CD4-positive, alpha-beta T cell treated with Interleukin-1 beta for 1 hour (primary cell): ENCODE measurements at regions not wholly inside any gene's neighbourhood (a gene's known extent, or its start where the extent isn't known, plus 50 kb on each side); places are given as distances from the start of the nearest gene placed in this dataset.

Source experiments
- DNase-seq, 2 donors: peaks; one replicate each; pipeline ENCODE4 v3.0.0-alpha.2; 2020 to 2022

DNA sequence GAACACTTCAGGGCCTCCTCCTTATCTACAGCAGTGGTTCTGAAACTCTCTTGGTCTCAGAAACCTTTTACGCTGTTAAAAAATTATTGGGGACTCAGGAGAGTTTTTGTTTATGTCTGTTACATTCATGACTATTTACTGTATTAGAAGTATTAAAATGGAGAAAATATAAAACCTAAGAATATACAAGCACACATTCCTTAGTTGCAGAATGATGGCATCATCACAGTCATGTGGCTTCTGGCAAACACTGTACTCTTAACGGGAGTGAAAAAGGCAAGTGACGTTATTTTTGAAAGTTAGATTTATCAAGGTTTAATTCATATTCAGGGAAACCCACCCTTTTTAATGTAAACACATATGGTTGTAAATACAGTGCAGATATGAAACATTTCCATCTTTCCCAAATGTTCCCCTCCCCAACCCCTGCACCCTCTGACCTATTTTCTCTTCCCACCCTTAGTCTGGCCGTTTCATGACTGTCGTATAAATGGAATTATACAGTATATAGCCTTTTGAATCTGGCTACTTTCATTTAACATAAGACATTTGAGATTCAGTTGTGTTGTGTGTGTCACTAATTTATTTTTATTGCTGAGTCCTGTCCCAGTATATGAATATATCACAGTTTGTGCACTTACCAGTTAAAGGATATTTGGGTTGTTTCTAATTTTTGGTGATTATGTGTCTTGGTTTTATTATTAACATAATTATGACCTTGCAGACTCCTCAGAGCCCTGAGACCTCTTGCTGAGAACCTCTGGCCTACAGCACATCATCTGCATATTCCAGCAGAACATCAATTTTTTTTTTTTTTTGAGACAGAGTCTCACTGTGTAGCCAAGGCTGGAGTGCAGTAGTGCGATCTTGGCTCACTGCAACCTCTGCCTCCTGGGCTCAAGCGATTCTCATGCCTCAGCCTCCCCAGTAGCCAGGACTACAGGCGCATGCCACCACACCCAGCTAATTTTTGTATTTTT is 457.0 kb downstream of the PCNX1 start:
- DNase-seq = no peak

DNA sequence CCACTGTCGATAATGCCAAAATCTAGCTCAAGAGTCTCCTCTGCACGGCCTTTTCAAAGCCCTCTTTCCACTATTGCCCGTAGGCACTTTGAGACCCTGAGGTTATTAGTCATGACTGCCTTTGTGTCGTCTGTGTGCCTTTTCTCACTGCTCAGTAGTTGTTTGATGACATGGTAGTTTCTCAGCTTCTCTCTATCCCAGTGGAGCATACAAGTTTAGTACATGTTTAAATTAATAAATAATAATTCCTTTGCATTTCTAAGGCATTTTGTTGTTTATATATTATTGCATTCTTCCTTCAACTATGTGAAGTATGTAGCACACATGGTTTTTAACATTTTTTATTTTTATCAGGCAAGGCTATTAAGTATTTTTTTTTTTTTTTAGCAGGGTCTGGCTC is 458.1 kb downstream of the PCNX1 start:
- DNase-seq = no peak

DNA sequence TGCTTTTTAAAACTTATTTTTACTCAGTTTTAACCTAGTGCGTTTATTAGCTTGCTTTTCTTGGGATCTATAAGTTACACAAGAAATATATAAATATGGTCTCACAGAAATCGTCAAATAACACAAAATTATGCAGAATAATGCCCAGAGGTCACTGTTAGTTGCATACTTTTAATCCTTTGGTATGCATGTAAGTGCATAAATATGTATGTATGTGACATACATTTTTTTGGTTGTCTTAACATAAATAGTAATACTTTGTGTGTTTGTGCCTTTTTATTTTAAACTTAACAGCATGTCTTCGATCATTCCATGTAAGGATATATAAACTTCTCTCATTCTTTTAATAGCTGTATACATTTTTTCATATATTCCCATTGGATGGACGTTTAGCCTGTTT is 459.6 kb downstream of the PCNX1 start:
- no peak for DNase-seq

- no peak for DNase-seq
Observed at GRCh38 chr14:71371711-71372396, 464.6 kb downstream of the PCNX1 start.

DNA sequence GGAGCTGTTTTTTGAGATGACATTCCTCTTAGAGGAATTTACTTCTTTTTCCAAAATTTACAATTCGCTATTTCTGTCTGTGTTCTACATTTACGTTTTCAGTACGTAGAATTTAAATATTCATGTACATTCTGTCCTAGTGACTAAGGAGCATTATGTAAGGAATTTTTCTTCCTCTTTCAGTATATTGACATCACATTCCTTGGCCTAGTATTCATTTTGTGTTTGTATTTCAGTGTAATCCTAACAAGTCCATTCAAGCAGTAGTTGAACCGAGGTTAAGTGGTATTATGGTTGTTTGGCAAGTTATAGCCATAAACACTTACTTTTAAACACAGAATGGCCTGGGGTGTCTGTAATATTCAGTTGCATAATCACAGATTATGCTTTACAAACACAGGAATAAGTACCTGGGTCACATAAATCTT is 465.2 kb downstream of the PCNX1 start:
- no peak for DNase-seq

GRCh38 chr14:71373773-71374172 is 466.5 kb downstream of the PCNX1 start:
- no peak for DNase-seq

DNA sequence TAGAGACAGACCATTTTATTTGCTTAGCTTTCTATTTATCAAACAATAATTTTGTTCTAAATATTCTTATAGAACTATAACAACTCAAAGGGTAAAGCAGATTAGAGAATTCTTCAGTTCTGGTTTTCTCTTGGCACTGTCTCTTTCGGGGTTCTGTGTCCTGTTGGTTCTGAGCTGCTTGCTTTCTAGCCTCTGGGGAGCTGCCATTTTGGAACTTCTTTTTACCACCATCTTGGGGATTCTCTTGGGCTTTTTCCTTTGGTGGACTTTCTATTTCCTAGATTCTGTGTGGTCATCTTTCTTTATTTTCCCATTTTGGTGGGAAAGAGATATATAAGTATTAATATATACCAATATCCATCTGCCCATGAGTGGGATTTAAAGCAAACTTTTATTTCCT is 467.7 kb downstream of the PCNX1 start:
- no peak for DNase-seq

DNA sequence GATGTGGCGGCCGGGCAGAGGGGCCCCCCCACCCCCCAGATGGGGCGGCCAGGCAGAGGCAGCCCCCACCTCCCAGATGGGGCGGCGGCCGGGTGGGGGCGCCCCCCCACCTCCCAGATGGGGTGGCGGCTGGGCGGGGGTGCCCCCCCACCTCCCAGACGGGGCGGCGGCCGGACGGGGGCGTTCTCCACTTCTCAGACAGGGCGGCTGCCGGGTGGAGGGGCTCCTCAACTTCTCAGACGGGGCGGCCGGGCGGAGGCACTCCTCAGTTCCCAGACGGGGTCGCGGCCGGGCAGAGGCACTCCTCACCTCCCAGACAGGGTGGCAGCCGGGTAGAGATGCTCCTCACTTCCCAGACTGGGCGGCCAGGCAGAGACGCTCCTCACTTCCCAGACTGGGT is 469.8 kb downstream of the PCNX1 start:
- no peak for DNase-seq

DNA sequence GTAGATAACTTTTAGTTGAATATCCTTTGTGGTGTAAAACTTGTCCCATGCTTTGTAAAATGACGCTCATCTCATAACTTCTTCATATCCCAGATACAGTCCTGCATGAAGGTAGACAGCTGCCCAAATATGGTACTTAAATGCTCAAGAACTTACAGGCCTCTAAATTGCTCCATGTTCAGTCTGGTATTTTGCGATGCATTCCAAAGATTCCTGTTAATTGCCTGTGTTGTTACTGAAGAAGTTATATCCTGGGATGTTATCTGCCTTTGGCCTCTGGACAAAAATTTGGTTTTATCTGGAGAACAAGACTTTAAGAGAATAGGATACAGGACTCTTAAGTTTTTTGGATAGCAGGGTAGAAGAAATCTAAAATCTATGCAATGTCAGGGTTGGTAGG is 473.0 kb downstream of the PCNX1 start:
- no peak for DNase-seq

DNA sequence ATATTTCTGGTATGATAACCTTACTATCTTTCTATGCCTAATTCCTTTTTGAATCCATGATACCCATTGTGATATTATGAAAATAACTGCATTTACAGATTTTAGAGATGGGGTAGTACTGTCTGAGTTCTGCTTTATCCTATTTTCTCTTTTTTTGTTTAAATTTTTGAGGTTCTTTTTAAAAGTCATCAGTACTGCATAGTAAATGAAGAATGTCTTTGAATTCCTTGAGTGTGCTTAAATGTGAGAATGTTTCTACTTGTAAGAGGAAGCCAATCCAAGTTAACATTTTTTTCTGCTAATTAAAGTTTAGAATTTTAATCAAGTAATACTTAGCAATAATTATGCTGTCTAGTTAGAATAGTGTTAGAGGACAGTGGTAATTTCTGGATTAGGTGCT is 474.6 kb downstream of the PCNX1 start:
- DNase-seq = no peak

- no peak for DNase-seq
Observed at GRCh38 chr14:71382315-71382714, 475.1 kb downstream of the PCNX1 start.

- DNase-seq = no peak
Observed at GRCh38 chr14:71383510-71383909, 476.3 kb downstream of the PCNX1 start.

DNA sequence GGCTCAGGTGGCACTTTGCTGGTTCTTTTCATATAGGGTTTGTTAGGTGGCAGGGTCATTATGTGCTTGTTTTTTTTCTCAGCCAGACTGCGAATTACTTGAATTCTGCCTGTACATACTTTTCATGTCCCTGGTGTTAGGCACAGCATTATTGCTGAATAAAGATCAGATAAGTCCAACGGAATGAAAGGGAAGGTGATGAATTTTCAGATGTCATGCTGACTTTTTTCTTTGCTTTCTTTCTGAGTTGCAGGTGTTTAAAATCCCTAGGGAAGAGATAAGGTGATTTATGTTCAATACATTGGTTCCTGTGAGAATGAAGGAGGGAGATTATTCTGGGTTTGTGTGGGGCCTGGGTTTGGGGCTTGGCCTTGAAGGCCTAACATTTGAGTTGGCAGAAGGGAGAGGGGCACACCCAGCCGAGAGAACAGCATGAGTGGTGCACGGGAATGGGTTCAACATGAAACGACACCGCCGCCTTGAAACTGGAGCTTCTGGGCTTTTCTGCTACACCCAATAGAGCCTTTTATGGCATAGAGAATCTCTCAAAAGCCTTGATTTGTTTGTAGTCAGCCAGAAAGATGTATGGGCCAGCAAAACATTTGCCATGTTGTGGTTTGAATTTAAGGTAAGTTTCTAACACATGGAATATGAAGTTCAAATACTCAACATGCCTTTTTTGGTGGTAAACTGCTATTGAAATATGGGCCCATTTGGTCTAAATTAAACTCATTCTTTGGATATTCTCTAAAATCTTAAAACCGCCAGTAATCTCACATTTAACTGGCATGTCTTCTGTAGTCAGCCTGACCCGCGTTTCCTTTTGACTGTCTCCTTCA is 477.0 kb downstream of the PCNX1 start:
- no peak for DNase-seq

DNA sequence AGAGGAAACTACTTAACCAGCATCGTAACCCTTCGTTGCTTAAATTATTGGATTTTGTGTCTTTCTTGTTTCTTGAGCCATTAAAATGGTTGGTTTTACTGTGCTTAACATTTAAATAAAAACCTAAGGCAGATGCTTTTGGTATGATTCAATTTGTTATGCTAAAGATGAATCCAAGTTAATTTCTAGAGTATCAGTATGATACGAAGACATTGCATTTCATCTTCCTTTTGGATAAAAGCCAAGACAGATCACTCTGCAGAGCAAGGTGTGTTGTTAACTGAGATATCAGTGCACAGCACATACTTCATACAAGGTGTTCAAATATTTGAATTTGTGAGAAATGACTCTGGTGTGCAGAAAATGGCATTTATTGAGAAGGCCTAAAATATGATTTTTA is 480.5 kb downstream of the PCNX1 start:
- DNase-seq = no peak

GRCh38 chr14:71388336-71388735 is 481.1 kb downstream of the PCNX1 start:
- DNase-seq = no peak

DNA sequence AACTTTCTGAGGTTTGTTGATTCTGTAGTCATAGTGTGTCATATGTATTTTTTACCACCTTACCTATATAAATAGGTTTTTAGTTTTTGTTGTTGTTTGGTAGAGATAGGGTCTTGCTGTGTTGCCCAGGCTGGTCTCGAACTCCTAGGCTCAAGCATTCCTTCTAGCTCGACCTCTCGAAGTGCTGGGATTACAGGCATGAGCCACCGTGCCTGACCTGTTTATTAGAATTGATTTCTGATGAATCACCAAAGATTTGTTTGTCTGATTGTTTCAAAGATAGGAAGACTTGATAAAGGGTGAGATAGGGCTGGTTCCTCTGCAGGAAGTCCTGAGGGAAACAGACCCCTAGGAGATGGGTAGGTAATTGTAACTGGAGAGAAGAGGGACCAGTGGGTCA is 481.6 kb downstream of the PCNX1 start:
- DNase-seq = no peak

GRCh38 chr14:71394386-71394785 is 487.1 kb downstream of the PCNX1 start:
- no peak for DNase-seq

DNA sequence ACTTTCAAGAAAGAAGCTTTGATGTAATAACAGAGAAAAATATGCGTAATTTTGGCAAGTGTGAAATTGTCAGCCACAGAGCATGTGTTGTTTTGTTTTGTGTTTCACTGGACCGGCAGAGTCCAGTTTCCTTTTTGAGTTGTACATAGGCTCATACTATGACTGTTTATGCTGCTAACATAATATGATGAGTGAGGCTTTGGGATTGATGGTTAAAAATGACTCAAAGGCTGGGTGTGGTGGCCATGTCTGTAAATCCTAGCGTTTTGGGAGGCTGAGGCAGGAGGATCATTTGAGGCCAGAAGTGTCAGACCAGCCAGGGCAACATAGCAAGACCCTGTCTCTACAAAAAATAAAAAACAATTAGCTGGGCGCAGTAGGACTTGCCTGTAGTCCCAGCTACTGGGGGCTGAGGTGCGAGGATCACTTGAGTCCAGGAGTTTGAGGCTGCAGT is 487.9 kb downstream of the PCNX1 start:
- no peak for DNase-seq

DNA sequence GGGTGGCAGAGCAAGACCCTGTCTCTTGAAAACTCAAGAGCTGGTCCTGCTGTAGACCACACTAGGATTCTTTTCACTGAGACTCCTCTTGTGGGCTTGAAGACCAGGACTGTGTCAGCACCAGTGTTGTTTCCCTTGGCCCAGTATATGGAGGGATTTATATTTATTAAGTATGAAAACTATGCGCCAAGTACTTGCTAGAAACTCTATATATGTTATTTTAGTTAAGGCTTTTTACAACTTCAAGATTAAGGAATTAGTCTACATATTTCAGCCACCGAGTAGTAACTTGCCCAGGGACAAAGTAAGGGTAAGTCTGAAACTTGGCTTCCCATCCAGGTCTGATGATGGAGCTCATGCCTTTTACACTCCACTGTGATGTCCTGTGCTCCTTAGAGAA is 488.4 kb downstream of the PCNX1 start:
- DNase-seq = no peak

DNA sequence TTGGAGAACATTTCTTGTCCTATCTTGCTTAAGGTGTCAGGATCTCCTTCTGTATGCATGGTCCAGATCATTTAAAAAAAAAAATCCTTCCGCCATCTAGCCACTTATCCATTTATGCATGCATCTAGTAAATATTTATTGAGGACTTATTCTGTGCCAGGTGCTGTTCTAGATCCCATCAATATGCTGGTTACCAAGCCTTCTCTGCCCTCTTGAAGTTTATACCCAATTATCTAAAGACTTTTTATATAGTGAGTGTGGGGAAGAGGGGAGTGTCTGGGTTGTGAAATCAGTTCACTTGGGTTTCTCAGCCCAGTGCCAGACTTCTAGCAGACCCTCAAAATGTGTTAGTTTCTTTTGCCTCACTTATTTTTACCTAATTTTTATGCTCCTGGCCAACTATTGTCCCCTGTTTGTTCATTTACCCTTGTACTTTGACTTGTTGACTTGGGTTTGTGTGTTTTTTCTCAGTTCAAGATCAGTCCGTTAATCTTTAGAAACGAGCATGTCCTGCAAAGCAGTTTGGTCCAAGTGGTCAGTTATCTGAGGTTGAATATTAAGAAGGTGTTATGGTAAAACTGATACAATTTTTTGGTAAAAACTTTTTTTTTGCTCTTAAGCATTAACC is 488.9 kb downstream of the PCNX1 start:
- DNase-seq = no peak

DNA sequence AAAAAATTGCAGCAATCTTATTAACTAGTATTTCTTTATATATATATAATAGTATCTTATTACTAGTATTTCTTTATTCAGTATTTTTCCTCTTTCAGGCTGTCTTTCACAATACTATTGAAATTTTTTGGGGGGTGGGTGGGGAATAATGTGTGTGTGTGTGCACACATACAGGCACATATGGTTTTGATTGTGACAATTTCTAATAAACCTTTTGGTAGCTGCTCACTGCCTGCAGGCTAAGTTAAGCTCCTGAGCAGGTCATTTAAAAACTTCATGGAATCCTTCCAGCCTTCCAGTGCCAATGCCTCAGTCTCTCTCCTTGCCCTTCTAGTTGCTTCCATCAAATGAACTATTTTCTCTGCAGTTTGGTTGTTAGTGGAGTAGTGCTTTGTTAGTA is 490.1 kb downstream of the PCNX1 start:
- no peak for DNase-seq

DNA sequence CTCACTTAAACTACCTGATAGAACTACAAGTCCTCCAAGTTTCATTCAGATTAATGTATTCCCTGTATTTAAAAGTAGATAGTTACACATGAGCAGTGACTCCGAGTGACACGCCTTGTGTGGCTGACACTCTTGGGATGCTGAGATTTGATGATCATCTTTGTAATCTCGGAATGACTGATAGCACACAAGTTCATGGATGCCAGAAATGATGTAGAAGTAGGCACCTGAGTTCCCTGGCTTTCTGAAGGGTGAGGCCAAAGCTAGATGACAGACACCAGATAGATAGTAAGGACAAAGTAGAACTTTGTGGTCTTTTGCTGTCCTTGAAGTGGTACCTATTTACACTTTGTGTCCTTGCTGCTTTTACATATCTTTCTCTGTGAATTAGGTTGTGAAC is 491.2 kb downstream of the PCNX1 start:
- no peak for DNase-seq

GRCh38 chr14:71399057-71399487 is 491.8 kb downstream of the PCNX1 start:
- peak; percentile 39 to 61 for DNase-seq
